KMS-11 (cell line): ENCODE measurements at regions not wholly inside any gene's neighbourhood (a gene's known extent, or its start where the extent isn't known, plus 50 kb on each side); places are given as distances from the start of the nearest gene placed in this dataset.
A peak's percentile ranks its signal among the peaks of the same experiment; 100 is the strongest.

ENCODE experiments used
- H2AFZ ChIP-seq: fragments of 200-600 bp; sonication (generic); 2 replicates; pipeline ENCODE4 v1.6.1; 2016; ENCODE audit warnings: antibody characterized with exemption, mixed run types, low read depth
- H3K27ac ChIP-seq: fragments of 200-600 bp; sonication (generic); 2 replicates; pipeline ENCODE4 v1.6.1; 2016; ENCODE audit warnings: mild to moderate bottlenecking, mixed run types
- H3K27me3 ChIP-seq: fragments of 200-600 bp; sonication (generic); 2 replicates; pipeline ENCODE4 v1.6.1; 2017; ENCODE audit warnings: mild to moderate bottlenecking, low read depth, mixed run types, moderate library complexity; ENCODE audit not compliant: insufficient read depth
- H3K36me3 ChIP-seq: fragments of 200-600 bp; sonication (generic); 2 replicates; pipeline ENCODE4 v1.6.1; 2017; ENCODE audit warnings: mild to moderate bottlenecking, mixed run types; ENCODE audit not compliant: insufficient read depth
- H3K4me1 ChIP-seq: fragments of 200-600 bp; sonication (generic); 2 replicates; pipeline ENCODE4 v1.6.1; 2016; ENCODE audit warnings: mild to moderate bottlenecking, low read depth, mixed run types; ENCODE audit not compliant: poor library complexity, severe bottlenecking
- H3K4me2 ChIP-seq: fragments of 200-600 bp; sonication (generic); 2 replicates; pipeline ENCODE4 v1.7.0; 2016; ENCODE audit warnings: mild to moderate bottlenecking, mixed run types
- H3K4me3 ChIP-seq: fragments of 200-600 bp; sonication (generic); IDR thresholded peaks from 2 replicates; pipeline ENCODE4 v1.6.1; 2017; ENCODE audit warnings: low read depth, low read length, mixed read lengths; ENCODE audit not compliant: insufficient read depth
- H3K79me2 ChIP-seq: fragments of 200-600 bp; sonication (generic); 2 replicates; pipeline ENCODE4 v1.6.1; 2016; ENCODE audit warnings: low read depth, mixed run types; ENCODE audit not compliant: insufficient read depth
- H3K9ac ChIP-seq: fragments of 200-600 bp; sonication (generic); 2 replicates; pipeline ENCODE4 v1.6.1; 2016; ENCODE audit warnings: mild to moderate bottlenecking, mixed run types
- H4K20me1 ChIP-seq: fragments of 200-600 bp; sonication (generic); 2 replicates; pipeline ENCODE4 v1.6.1; 2016; ENCODE audit warnings: mild to moderate bottlenecking, mixed run types; ENCODE audit not compliant: insufficient read depth
- CTCF ChIP-seq: fragments of 200-600 bp; sonication (generic); conservative IDR thresholded peaks from 2 replicates; pipeline ENCODE4 v1.6.1; 2017; ENCODE audit warnings: low read depth, mild to moderate bottlenecking, antibody characterized with exemption, low read length, moderate library complexity, mixed read lengths

DNA sequence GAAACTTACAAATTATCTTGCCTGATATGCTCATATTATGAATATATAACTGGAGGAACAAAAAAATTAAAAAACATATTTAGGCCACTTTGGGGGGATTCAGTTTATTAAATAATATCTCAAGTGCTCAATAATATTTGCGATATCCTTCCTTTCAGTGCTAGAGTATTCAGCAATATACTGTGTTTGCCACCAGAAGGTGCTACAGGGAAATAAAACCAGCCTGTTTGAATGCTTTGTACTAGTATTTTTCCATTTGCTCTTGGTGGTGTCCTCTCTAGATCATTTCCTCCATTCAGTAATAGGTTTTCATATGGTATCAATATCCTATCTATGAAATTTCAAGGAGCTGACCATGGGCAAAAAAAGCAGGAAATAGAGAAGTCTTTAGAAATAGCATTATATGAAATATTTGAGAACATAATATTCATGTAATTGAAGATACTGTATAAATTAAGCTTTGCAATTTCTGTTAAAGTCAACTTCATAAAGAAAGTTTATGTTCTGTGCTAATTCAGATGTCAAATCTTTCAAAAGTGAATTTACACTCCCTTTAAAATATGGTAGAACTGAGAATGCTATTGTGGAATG lies 106.2 kb upstream of the NAV3 start:
- peak; percentile 85 for TF ChIP-seq CTCF

DNA sequence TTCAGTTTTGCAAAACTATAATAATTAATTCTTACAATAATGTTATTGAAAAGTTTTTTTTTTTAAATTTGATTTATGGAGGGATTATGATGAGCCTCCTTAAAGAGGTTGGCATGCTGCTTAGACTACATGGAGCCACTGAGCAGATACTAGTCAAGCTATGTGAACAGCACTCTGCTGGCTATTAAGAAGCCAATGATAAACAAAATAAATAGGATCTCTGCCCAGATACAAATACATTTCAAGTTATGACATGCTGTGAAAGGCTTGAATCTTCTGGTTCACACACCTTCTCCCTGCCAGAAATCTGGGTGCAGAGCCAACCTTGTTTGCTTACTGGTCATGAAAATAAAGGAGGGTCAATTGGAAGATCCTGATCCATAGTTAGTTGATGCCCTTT lies 107.4 kb upstream of the NAV3 start:
- no peak for TF ChIP-seq CTCF
- no peaks in the 10 kb centered on the region for H3K36me3 ChIP-seq
- H3K79me2 ChIP-seq: no peaks in the 10 kb centered on the region
- H2AFZ ChIP-seq: no peak overlapping the region
- H3K27ac ChIP-seq: no peak overlapping the region
- H3K9ac ChIP-seq: no peak overlapping the region
- H3K4me2 ChIP-seq: no peak overlapping the region
- no peak overlapping the region for H3K4me3 ChIP-seq
- no peaks in the 10 kb centered on the region for H4K20me1 ChIP-seq
- no peaks in the 10 kb centered on the region for H3K27me3 ChIP-seq
- no peaks in the 10 kb centered on the region for H3K4me1 ChIP-seq

More for the DNA sequence above, 106.2 kb upstream of the NAV3 start:
- no peaks in the 10 kb centered on the region for H3K36me3 ChIP-seq
- H3K9ac ChIP-seq: no peak overlapping the region
- no peaks in the 10 kb centered on the region for H3K27me3 ChIP-seq
- no peak overlapping the region for H3K4me2 ChIP-seq
- no peak overlapping the region for H3K4me3 ChIP-seq
- H3K79me2 ChIP-seq: no peaks in the 10 kb centered on the region
- no peaks in the 10 kb centered on the region for H3K4me1 ChIP-seq
- no peak overlapping the region for H2AFZ ChIP-seq
- H3K27ac ChIP-seq: no peak overlapping the region
- no peaks in the 10 kb centered on the region for H4K20me1 ChIP-seq

DNA sequence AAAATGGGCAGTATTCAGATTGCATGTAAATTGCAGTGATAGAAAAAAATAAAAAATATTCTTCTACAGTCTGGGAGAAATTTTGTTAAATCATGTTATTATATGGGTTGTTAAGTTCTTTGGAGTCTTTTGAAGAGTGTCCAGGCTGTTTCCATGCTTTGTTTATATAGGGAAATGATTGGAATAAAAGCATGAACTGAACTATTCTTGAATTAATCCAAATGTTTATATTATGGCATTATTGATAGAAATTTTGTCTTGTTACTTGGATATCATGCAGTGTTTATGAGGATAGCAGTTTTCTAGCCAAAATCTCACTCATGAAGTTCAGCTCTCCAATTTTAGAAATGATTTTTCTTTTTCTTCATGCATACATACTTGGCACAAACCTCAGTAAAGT lies 108.2 kb upstream of the NAV3 start:
- H3K79me2 ChIP-seq: no peaks in the 10 kb centered on the region
- H3K9ac ChIP-seq: no peak overlapping the region
- H2AFZ ChIP-seq: no peak overlapping the region

DNA sequence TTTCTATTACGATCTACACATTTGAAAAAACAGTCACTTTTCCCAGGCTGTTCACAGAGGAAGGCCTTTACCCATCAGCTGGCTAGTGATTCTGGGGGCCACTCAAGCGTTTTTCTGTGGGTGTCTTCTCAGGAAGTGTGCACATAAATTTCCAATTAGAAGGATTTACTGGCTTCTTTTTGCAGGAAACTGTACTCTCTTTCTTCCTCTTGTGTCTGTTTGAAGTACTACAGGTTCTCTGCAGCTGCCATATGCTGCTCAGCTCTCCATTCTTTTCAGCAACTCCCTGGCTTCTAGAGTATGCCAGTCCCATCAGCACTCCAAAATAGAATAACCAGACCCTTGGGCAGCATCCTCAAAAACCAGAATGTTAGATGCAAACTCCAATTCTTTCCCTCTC lies 110.4 kb upstream of the NAV3 start:
- no peaks in the 10 kb centered on the region for H3K36me3 ChIP-seq
- no peaks in the 10 kb centered on the region for H4K20me1 ChIP-seq
- no peaks in the 10 kb centered on the region for H3K79me2 ChIP-seq
- no peak overlapping the region for H3K4me2 ChIP-seq
- no peaks in the 10 kb centered on the region for H3K27me3 ChIP-seq
- H3K4me3 ChIP-seq: no peak overlapping the region
- TF ChIP-seq CTCF: no peak; the same call in 1 of the 2 replicates
- H3K27ac ChIP-seq: no peak overlapping the region
- H3K9ac ChIP-seq: no peak overlapping the region
- H3K4me1 ChIP-seq: no peaks in the 10 kb centered on the region
- no peak overlapping the region for H2AFZ ChIP-seq

More for the DNA sequence above, 108.2 kb upstream of the NAV3 start:
- no peak overlapping the region for H3K4me3 ChIP-seq
- TF ChIP-seq CTCF: no peak
- no peak overlapping the region for H3K27ac ChIP-seq
- H3K27me3 ChIP-seq: no peaks in the 10 kb centered on the region
- no peaks in the 10 kb centered on the region for H3K4me1 ChIP-seq
- H3K4me2 ChIP-seq: no peak overlapping the region
- no peaks in the 10 kb centered on the region for H4K20me1 ChIP-seq
- H3K36me3 ChIP-seq: no peaks in the 10 kb centered on the region
